ENCODE measurements at regions not wholly inside any gene's neighbourhood (a gene's known extent, or its start where the extent isn't known, plus 50 kb on each side); places are given as distances from the start of the nearest gene placed in this dataset.

DNA sequence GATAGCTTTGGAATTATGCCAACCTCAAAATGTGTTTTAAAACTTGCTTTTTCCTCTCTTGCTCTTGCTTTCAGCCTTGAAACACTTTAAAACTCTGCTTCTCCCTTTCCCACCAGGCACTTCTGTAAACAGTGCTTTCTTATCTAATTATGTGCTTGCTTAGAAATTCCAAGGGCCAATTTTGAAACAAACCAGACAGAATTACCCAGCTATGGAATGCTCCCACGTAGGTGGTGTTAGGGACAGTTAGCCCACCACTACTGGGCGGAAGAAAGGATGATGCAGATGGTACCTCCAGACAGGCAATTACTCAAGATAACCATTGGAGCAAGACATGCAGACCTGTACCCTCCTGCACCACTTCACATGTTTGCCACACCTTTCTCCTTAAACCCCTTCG, 523.0 kb upstream of the PTPRD start (continued):
- no peak for TF ChIP-seq KAT7 (CRISPR knock-in tag; IDR thresholded peaks at IDR 0.05; ENCODE audit: borderline replicate concordance)

DNA sequence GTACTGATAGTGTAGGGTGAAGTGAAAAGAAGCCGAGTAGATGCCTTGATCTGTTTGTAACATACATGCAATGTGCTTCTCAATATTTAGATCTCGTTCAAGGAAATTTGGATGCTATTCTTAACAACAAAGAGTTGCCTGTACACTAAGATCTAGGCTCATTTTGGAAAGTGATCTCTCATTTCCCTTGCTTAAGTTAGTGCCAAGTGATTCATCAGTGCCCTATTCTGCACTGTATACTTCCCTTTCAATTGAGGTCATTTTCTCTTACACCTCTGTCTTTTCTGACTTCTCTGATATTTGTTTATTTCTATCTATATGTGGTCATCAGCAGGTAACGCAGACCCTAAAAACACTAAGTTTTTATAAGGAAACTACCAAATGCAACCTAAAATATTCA, 528.6 kb upstream of the PTPRD start:
- H3K27ac Mint-ChIP-seq, result no peak overlapping the region
- no peaks in the 10 kb centered on the region for H3K9me3 Mint-ChIP-seq
- ChIA-PET CTCF (no interaction called here), POLR2A (no interaction called here)
- no peaks in the 10 kb centered on the region for H3K27me3 Mint-ChIP-seq (ENCODE audit: low read depth)
- DNase-seq (ENCODE audit: low spot score) (no peak), ATAC-seq (no peak)
- TF ChIP-seq FOXJ3 (CRISPR knock-in tag; IDR thresholded peaks at IDR 0.05; ENCODE audit: borderline replicate concordance) (no peak), KAT7 (CRISPR knock-in tag; IDR thresholded peaks at IDR 0.05; ENCODE audit: borderline replicate concordance) (no peak), RORB (CRISPR knock-in tag; IDR thresholded peaks at IDR 0.05) (no peak), MYBL2 (CRISPR knock-in tag; IDR thresholded peaks at IDR 0.05) (no peak), TEAD4 (CRISPR knock-in tag; IDR thresholded peaks at IDR 0.05) (no peak), NFYB (CRISPR knock-in tag; conservative IDR thresholded peaks at IDR 0.05; ENCODE audit: low read depth) (no peak), ZNF416 (CRISPR knock-in tag; IDR thresholded peaks at IDR 0.05) (no peak), JUN (CRISPR knock-in tag; IDR thresholded peaks at IDR 0.05) (no peak), SP1 (CRISPR knock-in tag; conservative IDR thresholded peaks at IDR 0.05) (no peak), ZBTB21 (CRISPR knock-in tag; IDR thresholded peaks at IDR 0.05; ENCODE audit: borderline replicate concordance) (no peak)
- TF ChIP-seq, protein P1, sequence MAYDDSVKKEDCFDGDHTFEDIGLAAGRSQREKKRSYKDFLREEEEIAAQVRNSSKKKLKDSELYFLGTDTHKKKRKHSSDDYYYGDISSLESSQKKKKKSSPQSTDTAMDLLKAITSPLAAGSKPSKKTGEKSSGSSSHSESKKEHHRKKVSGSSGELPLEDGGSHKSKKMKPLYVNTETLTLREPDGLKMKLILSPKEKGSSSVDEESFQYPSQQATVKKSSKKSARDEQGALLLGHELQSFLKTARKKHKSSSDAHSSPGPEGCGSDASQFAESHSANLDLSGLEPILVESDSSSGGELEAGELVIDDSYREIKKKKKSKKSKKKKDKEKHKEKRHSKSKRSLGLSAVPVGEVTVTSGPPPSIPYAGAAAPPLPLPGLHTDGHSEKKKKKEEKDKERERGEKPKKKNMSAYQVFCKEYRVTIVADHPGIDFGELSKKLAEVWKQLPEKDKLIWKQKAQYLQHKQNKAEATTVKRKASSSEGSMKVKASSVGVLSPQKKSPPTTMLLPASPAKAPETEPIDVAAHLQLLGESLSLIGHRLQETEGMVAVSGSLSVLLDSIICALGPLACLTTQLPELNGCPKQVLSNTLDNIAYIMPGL (CRISPR knock-in tag; IDR thresholded peaks at IDR 0.05), result no peak
- TF ChIP-seq, protein P2, sequence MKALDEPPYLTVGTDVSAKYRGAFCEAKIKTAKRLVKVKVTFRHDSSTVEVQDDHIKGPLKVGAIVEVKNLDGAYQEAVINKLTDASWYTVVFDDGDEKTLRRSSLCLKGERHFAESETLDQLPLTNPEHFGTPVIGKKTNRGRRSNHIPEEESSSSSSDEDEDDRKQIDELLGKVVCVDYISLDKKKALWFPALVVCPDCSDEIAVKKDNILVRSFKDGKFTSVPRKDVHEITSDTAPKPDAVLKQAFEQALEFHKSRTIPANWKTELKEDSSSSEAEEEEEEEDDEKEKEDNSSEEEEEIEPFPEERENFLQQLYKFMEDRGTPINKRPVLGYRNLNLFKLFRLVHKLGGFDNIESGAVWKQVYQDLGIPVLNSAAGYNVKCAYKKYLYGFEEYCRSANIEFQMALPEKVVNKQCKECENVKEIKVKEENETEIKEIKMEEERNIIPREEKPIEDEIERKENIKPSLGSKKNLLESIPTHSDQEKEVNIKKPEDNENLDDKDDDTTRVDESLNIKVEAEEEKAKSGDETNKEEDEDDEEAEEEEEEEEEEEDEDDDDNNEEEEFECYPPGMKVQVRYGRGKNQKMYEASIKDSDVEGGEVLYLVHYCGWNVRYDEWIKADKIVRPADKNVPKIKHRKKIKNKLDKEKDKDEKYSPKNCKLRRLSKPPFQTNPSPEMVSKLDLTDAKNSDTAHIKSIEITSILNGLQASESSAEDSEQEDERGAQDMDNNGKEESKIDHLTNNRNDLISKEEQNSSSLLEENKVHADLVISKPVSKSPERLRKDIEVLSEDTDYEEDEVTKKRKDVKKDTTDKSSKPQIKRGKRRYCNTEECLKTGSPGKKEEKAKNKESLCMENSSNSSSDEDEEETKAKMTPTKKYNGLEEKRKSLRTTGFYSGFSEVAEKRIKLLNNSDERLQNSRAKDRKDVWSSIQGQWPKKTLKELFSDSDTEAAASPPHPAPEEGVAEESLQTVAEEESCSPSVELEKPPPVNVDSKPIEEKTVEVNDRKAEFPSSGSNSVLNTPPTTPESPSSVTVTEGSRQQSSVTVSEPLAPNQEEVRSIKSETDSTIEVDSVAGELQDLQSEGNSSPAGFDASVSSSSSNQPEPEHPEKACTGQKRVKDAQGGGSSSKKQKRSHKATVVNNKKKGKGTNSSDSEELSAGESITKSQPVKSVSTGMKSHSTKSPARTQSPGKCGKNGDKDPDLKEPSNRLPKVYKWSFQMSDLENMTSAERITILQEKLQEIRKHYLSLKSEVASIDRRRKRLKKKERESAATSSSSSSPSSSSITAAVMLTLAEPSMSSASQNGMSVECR (CRISPR knock-in tag; IDR thresholded peaks at IDR 0.05; ENCODE audit: borderline replicate concordance), result no peak
- TF ChIP-seq, protein P3, sequence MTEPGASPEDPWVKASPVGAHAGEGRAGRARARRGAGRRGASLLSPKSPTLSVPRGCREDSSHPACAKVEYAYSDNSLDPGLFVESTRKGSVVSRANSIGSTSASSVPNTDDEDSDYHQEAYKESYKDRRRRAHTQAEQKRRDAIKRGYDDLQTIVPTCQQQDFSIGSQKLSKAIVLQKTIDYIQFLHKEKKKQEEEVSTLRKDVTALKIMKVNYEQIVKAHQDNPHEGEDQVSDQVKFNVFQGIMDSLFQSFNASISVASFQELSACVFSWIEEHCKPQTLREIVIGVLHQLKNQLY (CRISPR knock-in tag; IDR thresholded peaks at IDR 0.05), result no peak
- TF ChIP-seq, protein P4, sequence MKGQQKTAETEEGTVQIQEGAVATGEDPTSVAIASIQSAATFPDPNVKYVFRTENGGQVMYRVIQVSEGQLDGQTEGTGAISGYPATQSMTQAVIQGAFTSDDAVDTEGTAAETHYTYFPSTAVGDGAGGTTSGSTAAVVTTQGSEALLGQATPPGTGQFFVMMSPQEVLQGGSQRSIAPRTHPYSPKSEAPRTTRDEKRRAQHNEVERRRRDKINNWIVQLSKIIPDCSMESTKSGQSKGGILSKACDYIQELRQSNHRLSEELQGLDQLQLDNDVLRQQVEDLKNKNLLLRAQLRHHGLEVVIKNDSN (CRISPR knock-in tag; IDR thresholded peaks at IDR 0.05), result no peak
- TF ChIP-seq, protein P5, sequence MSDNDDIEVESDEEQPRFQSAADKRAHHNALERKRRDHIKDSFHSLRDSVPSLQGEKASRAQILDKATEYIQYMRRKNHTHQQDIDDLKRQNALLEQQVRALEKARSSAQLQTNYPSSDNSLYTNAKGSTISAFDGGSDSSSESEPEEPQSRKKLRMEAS (CRISPR knock-in tag; IDR thresholded peaks at IDR 0.05), result no peak
- H3K4me1 Mint-ChIP-seq, result no peaks in the 10 kb centered on the region
- no peak overlapping the region for H3K4me3 Mint-ChIP-seq
- no peaks in the 10 kb centered on the region for H3K36me3 Mint-ChIP-seq

DNA sequence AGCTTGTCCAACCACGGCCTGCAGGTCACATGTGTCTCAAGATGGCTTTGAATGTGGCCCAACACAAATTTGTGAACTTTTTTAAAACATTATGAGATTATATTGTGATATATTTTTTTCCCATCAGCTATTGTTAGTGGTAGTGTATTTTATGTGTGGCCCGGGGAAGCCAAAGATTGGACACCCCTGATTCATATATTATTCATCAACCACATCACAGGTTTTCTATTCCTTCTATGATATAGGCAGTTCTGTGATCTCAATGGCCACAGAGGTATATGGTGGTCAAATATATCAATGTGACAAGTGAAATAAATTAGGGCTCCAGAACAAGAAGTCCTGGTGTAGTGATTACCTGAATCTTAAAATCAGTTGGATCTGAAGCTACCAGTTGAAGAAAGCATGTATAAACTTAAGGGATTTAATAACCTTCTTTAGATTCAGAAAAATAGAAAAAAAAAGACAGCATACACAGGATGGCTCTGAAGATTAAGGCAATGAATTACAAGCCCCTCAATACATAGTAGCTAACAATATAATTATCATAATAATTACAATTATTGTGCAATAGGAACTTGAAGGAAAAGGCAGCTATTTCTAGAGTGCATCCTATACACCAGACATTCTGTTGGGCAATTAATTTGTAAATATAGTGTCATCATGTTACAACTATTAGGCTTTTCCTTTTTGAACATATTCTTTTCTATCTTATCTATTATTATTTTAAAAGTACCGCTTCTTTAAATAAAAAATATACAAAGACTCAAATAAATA, 530.4 kb upstream of the PTPRD start:
- POLR2A ChIA-PET, result no interaction called here
- ATAC-seq, result no peak

More for the DNA sequence above, 530.4 kb upstream of the PTPRD start:
- H3K4me3 Mint-ChIP-seq, result no peak overlapping the region
- no peaks in the 10 kb centered on the region for H3K27me3 Mint-ChIP-seq (ENCODE audit: low read depth)
- H3K27ac Mint-ChIP-seq, result no peak overlapping the region
- CTCF ChIA-PET, result interaction anchor here (0.6 to 0.7 kb wide), 2 partner anchors 156 to 1097 kb away, joined by 3 to 4 read pairs; no protein-coding TSS in a partner anchor
- no peaks in the 10 kb centered on the region for H3K9me3 Mint-ChIP-seq
- TF ChIP-seq, protein P6, sequence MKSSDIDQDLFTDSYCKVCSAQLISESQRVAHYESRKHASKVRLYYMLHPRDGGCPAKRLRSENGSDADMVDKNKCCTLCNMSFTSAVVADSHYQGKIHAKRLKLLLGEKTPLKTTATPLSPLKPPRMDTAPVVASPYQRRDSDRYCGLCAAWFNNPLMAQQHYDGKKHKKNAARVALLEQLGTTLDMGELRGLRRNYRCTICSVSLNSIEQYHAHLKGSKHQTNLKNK (CRISPR knock-in tag; IDR thresholded peaks at IDR 0.05), result no peak
- TF ChIP-seq RORB (CRISPR knock-in tag; IDR thresholded peaks at IDR 0.05) (no peak), ZNF416 (CRISPR knock-in tag; IDR thresholded peaks at IDR 0.05) (no peak)
- TF ChIP-seq, protein P7, sequence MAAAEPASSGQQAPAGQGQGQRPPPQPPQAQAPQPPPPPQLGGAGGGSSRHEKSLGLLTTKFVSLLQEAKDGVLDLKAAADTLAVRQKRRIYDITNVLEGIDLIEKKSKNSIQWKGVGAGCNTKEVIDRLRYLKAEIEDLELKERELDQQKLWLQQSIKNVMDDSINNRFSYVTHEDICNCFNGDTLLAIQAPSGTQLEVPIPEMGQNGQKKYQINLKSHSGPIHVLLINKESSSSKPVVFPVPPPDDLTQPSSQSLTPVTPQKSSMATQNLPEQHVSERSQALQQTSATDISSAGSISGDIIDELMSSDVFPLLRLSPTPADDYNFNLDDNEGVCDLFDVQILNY (CRISPR knock-in tag; IDR thresholded peaks at IDR 0.05), result no peak
- H3K4me1 Mint-ChIP-seq, result no peaks in the 10 kb centered on the region
- no peak for DNase-seq (ENCODE audit: low spot score)
- no peaks in the 10 kb centered on the region for H3K36me3 Mint-ChIP-seq
